OCI-LY7 (cell line): ENCODE measurements at regions not wholly inside any gene's neighbourhood (a gene's known extent, or its start where the extent isn't known, plus 50 kb on each side); places are given as distances from the start of the nearest gene placed in this dataset.

ENCODE experiments used
- BruUV-seq: library from RNA; stranded (reverse); fragments of 400-500 nt; replicated peaks from 2 replicates; lab custom pipeline; 2021; lab: Mats Ljungman, UMichigan
- CTCF ChIA-PET: fragments of 300-600 bp; sonication (Branson Sonifier 250); formaldehyde crosslinking; loops from one replicate; lab custom pipeline; 2022; ENCODE audit warnings: antibody characterized with exemption; ENCODE audit not compliant: unreplicated experiment; lab: Charles Lee
- POLR2A ChIA-PET: fragments of 300-600 bp; sonication (Branson Sonifier 250); formaldehyde crosslinking; loops from one replicate; lab custom pipeline; 2022; ENCODE audit warnings: antibody characterized with exemption; lab: Charles Lee
- DNase-seq: peaks from one replicate; pipeline ENCODE4 v3.0.0-alpha.2; 2015; ENCODE audit warnings: low spot score
- H2AFZ ChIP-seq: fragments of 200-600 bp; sonication (generic), shearing (Covaris generic); 2 replicates; pipeline ENCODE4 v1.6.1; 2014; ENCODE audit warnings: mild to moderate bottlenecking, antibody characterized with exemption, low read length, moderate library complexity
- H3K27ac ChIP-seq: fragments of 200-600 bp; sonication (generic); 2 replicates; pipeline ENCODE4 v1.5.1; 2014; ENCODE audit warnings: mixed run types, low read depth, mild to moderate bottlenecking, moderate library complexity, low read length, inconsistent platforms; ENCODE audit not compliant: poor library complexity, severe bottlenecking
- H3K36me3 ChIP-seq: fragments of 200-600 bp; sonication (generic); 2 replicates; pipeline ENCODE4 v1.6.1; 2014; ENCODE audit warnings: mild to moderate bottlenecking, antibody characterized with exemption, low read length, moderate library complexity, mixed read lengths; ENCODE audit not compliant: insufficient read depth
- H3K4me1 ChIP-seq: fragments of 200-600 bp; sonication (generic); 2 replicates; pipeline ENCODE4 v1.5.1; 2014; ENCODE audit warnings: mild to moderate bottlenecking, low read length; ENCODE audit not compliant: insufficient read depth, poor library complexity, severe bottlenecking
- H3K4me2 ChIP-seq: fragments of 200-600 bp; sonication (generic); 2 replicates; pipeline ENCODE4 v1.6.1; 2014; ENCODE audit warnings: mild to moderate bottlenecking, low read length
- H3K4me3 ChIP-seq: fragments of 200-600 bp; sonication (generic); 2 replicates; pipeline ENCODE4 v1.5.1; 2014; ENCODE audit warnings: mild to moderate bottlenecking, low read depth, low read length; ENCODE audit not compliant: poor library complexity, severe bottlenecking
- H3K79me2 ChIP-seq: fragments of 200-600 bp; sonication (generic); 2 replicates; pipeline ENCODE4 v1.6.1; 2016; ENCODE audit warnings: low read depth, mild to moderate bottlenecking, low read length, moderate library complexity, mixed read lengths; ENCODE audit not compliant: insufficient read depth
- H3K9me2 ChIP-seq: fragments of 200-600 bp; sonication (generic); 2 replicates; pipeline ENCODE4 v1.6.1; 2016; ENCODE audit warnings: mild to moderate bottlenecking, low read length, mixed read lengths; ENCODE audit not compliant: insufficient read depth
- H3K9me3 ChIP-seq: fragments of 200-600 bp; sonication (generic); 2 replicates; pipeline ENCODE4 v1.6.1; 2014; ENCODE audit warnings: mild to moderate bottlenecking, mixed run types, low read length, mixed read lengths
- H4K20me1 ChIP-seq: fragments of 200-600 bp; sonication (generic); 2 replicates; pipeline ENCODE4 v1.6.1; 2014; ENCODE audit warnings: mild to moderate bottlenecking, antibody characterized with exemption, low read length, moderate library complexity, mixed read lengths; ENCODE audit not compliant: insufficient read depth
- CTCF ChIP-seq: fragments of 200-600 bp; sonication (generic); conservative IDR thresholded peaks from 2 replicates; pipeline ENCODE4 v1.5.1; 2014; ENCODE audit warnings: mild to moderate bottlenecking, antibody characterized with exemption, low read length, moderate library complexity, mixed read lengths
- EZH2phosphoT487 ChIP-seq: fragments of 200-600 bp; sonication (generic); IDR thresholded peaks from 2 replicates; pipeline ENCODE4 v1.6.1; 2018; ENCODE audit warnings: low read depth, borderline replicate concordance, mild to moderate bottlenecking, mixed run types, antibody characterized with exemption, low read length, moderate library complexity, mixed read lengths
- intact Hi-C: fragments of 100-400 bp; cut with micrococcal nuclease; formaldehyde crosslinking; loops from one replicate; pipeline ENCODE4 v1.10.0; 2022; ENCODE audit not compliant: unreplicated experiment

DNA sequence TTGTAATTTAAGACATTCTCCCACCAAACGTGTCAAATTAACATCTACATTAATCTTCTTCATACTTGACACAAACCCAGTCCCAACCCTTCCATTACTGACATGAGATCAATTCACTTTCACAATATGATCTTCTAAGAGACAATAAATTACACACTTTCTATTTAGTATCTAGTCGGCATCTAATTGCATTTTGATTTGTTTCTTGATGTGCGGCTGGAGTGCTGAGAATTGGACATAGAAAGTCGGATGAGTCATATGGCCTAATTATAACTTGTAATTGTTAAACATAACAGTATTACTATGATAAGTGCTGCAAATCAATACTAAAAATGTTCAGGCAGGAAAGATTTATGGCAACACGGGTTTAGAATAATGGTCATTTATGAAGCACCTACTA lies 78.4 kb upstream of the RORA start:
- CTCF ChIA-PET: no interaction called here
- Histone ChIP-seq H3K4me3 (no peak overlapping the region), H3K9me2 (no peaks in the 10 kb centered on the region), H3K27ac (no peak overlapping the region), H2AFZ (no peak overlapping the region), H3K4me1 (no peaks in the 10 kb centered on the region), H4K20me1 (no peaks in the 10 kb centered on the region), H3K9me3 (no peaks in the 10 kb centered on the region), H3K79me2 (no peaks in the 10 kb centered on the region), H3K36me3 (no peaks in the 10 kb centered on the region), H3K4me2 (no peak overlapping the region)
- DNase-seq: no peak
- no TSS peak for BruUV-seq
- TF ChIP-seq CTCF (no peak), EZH2phosphoT487 (no peak)
- POLR2A ChIA-PET: no interaction called here
- intact Hi-C loops: no loop called here

GRCh38 chr15:61301701-61302100 lies 72.6 kb upstream of the RORA start:
- H3K4me2 ChIP-seq: no peak overlapping the region
- DNase-seq: no peak
- H3K79me2 ChIP-seq: no peaks in the 10 kb centered on the region
- H3K4me1 ChIP-seq: no peaks in the 10 kb centered on the region
- CTCF ChIA-PET: no interaction called here
- no peak overlapping the region for H2AFZ ChIP-seq
- no peaks in the 10 kb centered on the region for H3K36me3 ChIP-seq
- H4K20me1 ChIP-seq: no peaks in the 10 kb centered on the region
- no peaks in the 10 kb centered on the region for H3K9me2 ChIP-seq
- no peaks in the 10 kb centered on the region for H3K9me3 ChIP-seq
- intact Hi-C loops: no loop called here
- H3K27ac ChIP-seq: no peak overlapping the region
- no peak for TF ChIP-seq CTCF
- TF ChIP-seq EZH2phosphoT487: no peak
- no peak overlapping the region for H3K4me3 ChIP-seq
- POLR2A ChIA-PET: no interaction called here
- BruUV-seq: no TSS peak

GRCh38 chr15:61299075-61299763 lies 70.1 kb upstream of the RORA start:
- Histone ChIP-seq H3K4me2 (no peak overlapping the region), H2AFZ (no peak overlapping the region), H4K20me1 (no peaks in the 10 kb centered on the region), H3K36me3 (no peaks in the 10 kb centered on the region), H3K27ac (no peak overlapping the region), H3K9me3 (no peaks in the 10 kb centered on the region), H3K4me3 (no peak overlapping the region), H3K9me2 (no peaks in the 10 kb centered on the region), H3K4me1 (no peaks in the 10 kb centered on the region), H3K79me2 (no peaks in the 10 kb centered on the region)
- DNase-seq: no peak
- ChIA-PET POLR2A (interaction anchor here (0.5 kb wide), 1 partner anchor 472 kb away, joined by 4 read pairs; no protein-coding TSS in a partner anchor), CTCF (no interaction called here)
- no peak for TF ChIP-seq EZH2phosphoT487
- TF ChIP-seq CTCF: no peak
- no TSS peak for BruUV-seq
- intact Hi-C loops: no loop called here
